ENCODE measurements at regions not wholly inside any gene's neighbourhood (a gene's known extent, or its start where the extent isn't known, plus 50 kb on each side); places are given as distances from the start of the nearest gene placed in this dataset.

DNA sequence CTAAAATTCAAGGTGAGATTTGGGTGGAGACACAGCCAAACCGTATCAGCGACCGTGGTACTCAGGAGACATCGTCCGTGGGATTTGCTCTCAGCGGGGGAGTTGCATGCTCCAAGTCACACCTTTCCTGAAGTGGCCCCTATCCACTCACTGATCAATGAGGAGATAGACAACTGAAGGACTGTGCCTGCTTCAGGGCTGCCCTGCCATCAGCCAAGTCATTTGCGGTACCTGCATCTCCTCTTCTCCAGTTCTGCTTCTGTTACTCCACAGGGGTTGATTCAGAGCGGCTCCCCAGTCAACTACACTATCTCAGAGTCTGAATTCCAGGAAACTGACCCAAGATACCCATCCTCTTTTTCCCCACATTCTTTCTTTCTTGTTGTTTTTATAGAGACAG is 184.1 kb downstream of the MREG start:
- TF ChIP-seq BRCA1 (CRISPR knock-in tag; IDR thresholded peaks at IDR 0.05) = no peak
- TF ChIP-seq, protein P1, sequence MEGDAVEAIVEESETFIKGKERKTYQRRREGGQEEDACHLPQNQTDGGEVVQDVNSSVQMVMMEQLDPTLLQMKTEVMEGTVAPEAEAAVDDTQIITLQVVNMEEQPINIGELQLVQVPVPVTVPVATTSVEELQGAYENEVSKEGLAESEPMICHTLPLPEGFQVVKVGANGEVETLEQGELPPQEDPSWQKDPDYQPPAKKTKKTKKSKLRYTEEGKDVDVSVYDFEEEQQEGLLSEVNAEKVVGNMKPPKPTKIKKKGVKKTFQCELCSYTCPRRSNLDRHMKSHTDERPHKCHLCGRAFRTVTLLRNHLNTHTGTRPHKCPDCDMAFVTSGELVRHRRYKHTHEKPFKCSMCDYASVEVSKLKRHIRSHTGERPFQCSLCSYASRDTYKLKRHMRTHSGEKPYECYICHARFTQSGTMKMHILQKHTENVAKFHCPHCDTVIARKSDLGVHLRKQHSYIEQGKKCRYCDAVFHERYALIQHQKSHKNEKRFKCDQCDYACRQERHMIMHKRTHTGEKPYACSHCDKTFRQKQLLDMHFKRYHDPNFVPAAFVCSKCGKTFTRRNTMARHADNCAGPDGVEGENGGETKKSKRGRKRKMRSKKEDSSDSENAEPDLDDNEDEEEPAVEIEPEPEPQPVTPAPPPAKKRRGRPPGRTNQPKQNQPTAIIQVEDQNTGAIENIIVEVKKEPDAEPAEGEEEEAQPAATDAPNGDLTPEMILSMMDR (CRISPR knock-in tag; IDR thresholded peaks at IDR 0.05) = no peak
- TF ChIP-seq, protein P2, sequence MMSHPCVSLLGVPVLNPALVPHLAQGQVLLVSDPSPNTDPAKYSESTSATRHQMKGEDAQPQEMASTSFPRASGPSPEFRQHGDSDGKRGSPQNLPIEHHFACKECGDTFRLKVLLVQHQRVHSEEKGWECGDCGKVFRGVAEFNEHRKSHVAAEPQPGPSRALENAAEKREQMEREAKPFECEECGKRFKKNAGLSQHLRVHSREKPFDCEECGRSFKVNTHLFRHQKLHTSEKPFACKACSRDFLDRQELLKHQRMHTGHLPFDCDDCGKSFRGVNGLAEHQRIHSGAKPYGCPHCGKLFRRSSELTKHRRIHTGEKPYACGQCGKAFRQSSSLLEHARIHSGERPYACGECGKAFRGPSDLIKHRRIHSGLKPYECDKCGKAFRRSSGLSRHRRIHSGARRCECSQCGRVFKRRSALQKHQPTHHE (CRISPR knock-in tag; IDR thresholded peaks at IDR 0.05; ENCODE audit: borderline replicate concordance) = no peak
- no peak for TF ChIP-seq ZNF619 (CRISPR knock-in tag; IDR thresholded peaks at IDR 0.05)
- TF ChIP-seq UBTF (CRISPR knock-in tag; IDR thresholded peaks at IDR 0.05) = no peak

All from HepG2 (cell line).